ENCODE measurements at regions not wholly inside any gene's neighbourhood (a gene's known extent, or its start where the extent isn't known, plus 50 kb on each side); places are given as distances from the start of the nearest gene placed in this dataset.

- TF ChIP-seq, protein P1, sequence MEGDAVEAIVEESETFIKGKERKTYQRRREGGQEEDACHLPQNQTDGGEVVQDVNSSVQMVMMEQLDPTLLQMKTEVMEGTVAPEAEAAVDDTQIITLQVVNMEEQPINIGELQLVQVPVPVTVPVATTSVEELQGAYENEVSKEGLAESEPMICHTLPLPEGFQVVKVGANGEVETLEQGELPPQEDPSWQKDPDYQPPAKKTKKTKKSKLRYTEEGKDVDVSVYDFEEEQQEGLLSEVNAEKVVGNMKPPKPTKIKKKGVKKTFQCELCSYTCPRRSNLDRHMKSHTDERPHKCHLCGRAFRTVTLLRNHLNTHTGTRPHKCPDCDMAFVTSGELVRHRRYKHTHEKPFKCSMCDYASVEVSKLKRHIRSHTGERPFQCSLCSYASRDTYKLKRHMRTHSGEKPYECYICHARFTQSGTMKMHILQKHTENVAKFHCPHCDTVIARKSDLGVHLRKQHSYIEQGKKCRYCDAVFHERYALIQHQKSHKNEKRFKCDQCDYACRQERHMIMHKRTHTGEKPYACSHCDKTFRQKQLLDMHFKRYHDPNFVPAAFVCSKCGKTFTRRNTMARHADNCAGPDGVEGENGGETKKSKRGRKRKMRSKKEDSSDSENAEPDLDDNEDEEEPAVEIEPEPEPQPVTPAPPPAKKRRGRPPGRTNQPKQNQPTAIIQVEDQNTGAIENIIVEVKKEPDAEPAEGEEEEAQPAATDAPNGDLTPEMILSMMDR (IDR thresholded peaks at IDR 0.05): no peak
- TF ChIP-seq ZFX (IDR thresholded peaks at IDR 0.05; ENCODE audit: borderline replicate concordance): no peak
Measured at GRCh38 chr4:126533146-126533805, 1099.5 kb upstream of the INTU start.

All from 22Rv1 (cell line).